Psoas muscle (tissue), 7 donors: ENCODE measurements at regions not wholly inside any gene's neighbourhood (a gene's known extent, or its start where the extent isn't known, plus 50 kb on each side); places are given as distances from the start of the nearest gene placed in this dataset.

Experiments
- ATAC-seq, 4 donors: fragments of 200-7000 bp; cut with Tn5 transposase; one replicate each; pipeline ENCODE4 v1.9.1; 2020; ENCODE audit warnings: moderate library complexity in 3 of 4, mild to moderate bottlenecking in 2 of 4
- DNase-seq, 2 donors: peaks; one replicate each; pipeline ENCODE4 v3.0.0-alpha.2; 2020
- H3K27ac ChIP-seq: fragments of 200-600 bp; one replicate; pipeline ENCODE4 v1.8.0; 2022
- H3K27me3 ChIP-seq, 3 donors: fragments of 200-600 bp in 1 of 3; one replicate each; pipeline versions ENCODE4 v1.6.1 to v1.8.0; 2013 to 2022; ENCODE audit warnings: low read length in 2 of 3, mild to moderate bottlenecking in 2 of 3, moderate library complexity in 1 of 3; ENCODE audit not compliant: insufficient read depth in 3 of 3
- H3K36me3 ChIP-seq, 2 donors: fragments of 200-600 bp in 1 of 2; one replicate each; pipeline versions ENCODE4 v1.6.1 to v1.8.0; 2013 to 2022; ENCODE audit warnings: low read depth in 1 of 2, mild to moderate bottlenecking in 1 of 2, moderate library complexity in 1 of 2; ENCODE audit not compliant: insufficient read depth in 1 of 2
- H3K4me1 ChIP-seq: fragments of 200-600 bp; one replicate; pipeline ENCODE4 v1.8.0; 2022
- H3K4me3 ChIP-seq: fragments of 200-600 bp; one replicate; pipeline ENCODE4 v1.8.0; 2022; ENCODE audit warnings: mild to moderate bottlenecking
- H3K9me3 ChIP-seq: fragments of 200-600 bp; one replicate; pipeline ENCODE4 v1.8.0; 2022
- WGBS, 3 donors: extraction: QIAGEN DNeasy Blood & Tissue Kit; methylation state at CpG; one replicate each; pipeline versions ENCODE4 v1.1.6 to v1.1.7; 2013; 5-methylcytosine and 5-hydroxymethylcytosine counted together
- intact Hi-C, 2 donors: fragments of 100-400 bp; cut with DNase I; formaldehyde crosslinking; loops; one replicate each; pipeline versions ENCODE4 v1.11.0 to v1.14.2; 2022
- TF ChIP-seq, protein P1 (sequence below): fragments of 200-600 bp; IDR thresholded peaks from one replicate; pipeline ENCODE4 v1.8.0; 2022; ENCODE audit warnings: antibody characterized with exemption
- donor health status: healthy with polysubstance abuse.
- donor health status: DM: no; HTN: no; CAD: no; lungs with moderate emphysema.
- donor health status: Bipolar disorder and iron deficiency.
- donor health status: healthy.
- donor health status: DM: yes; HTN: yes; CAD: no.
- donor health status: DM: no; HTN: no; CAD: no.
- donor health status: DM: yes; HTN: yes; CAD: no.

GRCh38 chr12:91974541-91975085, 171.0 kb downstream of the BTG1 start:
- no peaks in the 10 kb centered on the region for H3K36me3 ChIP-seq
- WGBS, 3 donors: 94 to 99% (median 97%) methylated on average over 3 of the region's 3 CpGs
- TF ChIP-seq, protein P1, sequence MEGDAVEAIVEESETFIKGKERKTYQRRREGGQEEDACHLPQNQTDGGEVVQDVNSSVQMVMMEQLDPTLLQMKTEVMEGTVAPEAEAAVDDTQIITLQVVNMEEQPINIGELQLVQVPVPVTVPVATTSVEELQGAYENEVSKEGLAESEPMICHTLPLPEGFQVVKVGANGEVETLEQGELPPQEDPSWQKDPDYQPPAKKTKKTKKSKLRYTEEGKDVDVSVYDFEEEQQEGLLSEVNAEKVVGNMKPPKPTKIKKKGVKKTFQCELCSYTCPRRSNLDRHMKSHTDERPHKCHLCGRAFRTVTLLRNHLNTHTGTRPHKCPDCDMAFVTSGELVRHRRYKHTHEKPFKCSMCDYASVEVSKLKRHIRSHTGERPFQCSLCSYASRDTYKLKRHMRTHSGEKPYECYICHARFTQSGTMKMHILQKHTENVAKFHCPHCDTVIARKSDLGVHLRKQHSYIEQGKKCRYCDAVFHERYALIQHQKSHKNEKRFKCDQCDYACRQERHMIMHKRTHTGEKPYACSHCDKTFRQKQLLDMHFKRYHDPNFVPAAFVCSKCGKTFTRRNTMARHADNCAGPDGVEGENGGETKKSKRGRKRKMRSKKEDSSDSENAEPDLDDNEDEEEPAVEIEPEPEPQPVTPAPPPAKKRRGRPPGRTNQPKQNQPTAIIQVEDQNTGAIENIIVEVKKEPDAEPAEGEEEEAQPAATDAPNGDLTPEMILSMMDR: no peak
- intact Hi-C loops: no loop called here
- no peak for ATAC-seq
- H3K9me3 ChIP-seq: no peaks in the 10 kb centered on the region
- no peaks in the 10 kb centered on the region for H3K4me1 ChIP-seq
- H3K27me3 ChIP-seq: no peaks in the 10 kb centered on the region
- no peak overlapping the region for H3K27ac ChIP-seq
- H3K4me3 ChIP-seq: no peak overlapping the region
- no peak for DNase-seq

DNA sequence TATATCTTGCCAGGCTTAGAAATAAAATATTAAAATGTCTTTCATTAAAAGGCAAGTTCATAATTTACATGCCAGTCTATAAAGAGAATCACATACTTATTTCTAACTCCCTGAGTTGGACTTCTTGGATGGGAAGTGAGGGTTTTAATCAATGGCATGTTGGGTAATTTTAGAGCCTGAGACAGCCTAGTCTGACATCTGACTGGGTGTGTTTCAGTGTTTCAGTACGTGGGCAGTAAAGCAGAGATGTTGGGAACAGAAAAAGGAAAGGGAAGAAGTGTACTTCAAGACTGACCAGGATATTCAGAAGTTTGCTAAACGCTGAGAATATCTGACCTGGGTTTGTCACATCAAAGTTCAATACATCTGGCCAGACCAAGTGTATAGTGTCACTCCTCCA, 171.8 kb downstream of the BTG1 start:
- DNase-seq (no peak), ATAC-seq (no peak)
- H3K4me1 ChIP-seq: no peaks in the 10 kb centered on the region
- 73 to 75% (median 75%) methylated on average over 2 of the region's 2 CpGs for WGBS, 3 donors
- H3K4me3 ChIP-seq: no peak overlapping the region
- H3K36me3 ChIP-seq: no peaks in the 10 kb centered on the region
- intact Hi-C loops: no loop called here
- TF ChIP-seq, protein P1: no peak
- no peaks in the 10 kb centered on the region for H3K27me3 ChIP-seq
- H3K9me3 ChIP-seq: no peaks in the 10 kb centered on the region
- no peak overlapping the region for H3K27ac ChIP-seq

DNA sequence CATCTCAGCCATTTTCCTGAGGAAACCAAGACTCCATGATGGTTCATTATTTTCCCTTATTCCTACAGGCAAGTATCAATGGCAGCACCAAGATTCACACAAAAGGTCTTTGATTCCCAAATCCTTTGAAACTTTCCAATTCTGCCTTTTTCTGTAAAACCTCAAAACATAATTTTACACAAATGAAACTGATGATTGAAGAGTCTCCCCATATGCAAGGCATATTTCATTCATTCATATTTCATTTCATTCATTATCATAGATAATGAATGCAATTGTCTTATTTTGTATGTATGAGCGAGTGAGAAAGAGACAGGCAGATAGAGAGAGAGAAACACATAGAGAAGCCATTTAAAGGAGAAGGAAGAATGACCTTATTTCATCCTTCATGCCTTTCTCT, 172.8 kb downstream of the BTG1 start:
- no peak for DNase-seq
- WGBS, 3 donors: 89 to 100% (median 97%) methylated on average over 1 of the region's 1 CpG
- Histone ChIP-seq H3K4me3 (no peak overlapping the region), H3K4me1 (no peaks in the 10 kb centered on the region), H3K36me3 (no peaks in the 10 kb centered on the region), H3K9me3 (no peaks in the 10 kb centered on the region), H3K27me3 (no peaks in the 10 kb centered on the region), H3K27ac (no peak overlapping the region)
- intact Hi-C loops: no loop called here
- TF ChIP-seq, protein P1: no peak
- no peak for ATAC-seq

- Histone ChIP-seq H3K36me3 (no peaks in the 10 kb centered on the region), H3K4me1 (no peaks in the 10 kb centered on the region), H3K27ac (no peak overlapping the region), H3K4me3 (no peak overlapping the region), H3K27me3 (no peaks in the 10 kb centered on the region), H3K9me3 (no peaks in the 10 kb centered on the region)
- DNase-seq (no peak), ATAC-seq (no peak)
- TF ChIP-seq, protein P1: no peak
- intact Hi-C loops: no loop called here
- 98 to 99% (median 98%) methylated on average over 3 of the region's 3 CpGs for WGBS, 3 donors
Measured at GRCh38 chr12:91968777-91969171, 176.9 kb downstream of the BTG1 start.

DNA sequence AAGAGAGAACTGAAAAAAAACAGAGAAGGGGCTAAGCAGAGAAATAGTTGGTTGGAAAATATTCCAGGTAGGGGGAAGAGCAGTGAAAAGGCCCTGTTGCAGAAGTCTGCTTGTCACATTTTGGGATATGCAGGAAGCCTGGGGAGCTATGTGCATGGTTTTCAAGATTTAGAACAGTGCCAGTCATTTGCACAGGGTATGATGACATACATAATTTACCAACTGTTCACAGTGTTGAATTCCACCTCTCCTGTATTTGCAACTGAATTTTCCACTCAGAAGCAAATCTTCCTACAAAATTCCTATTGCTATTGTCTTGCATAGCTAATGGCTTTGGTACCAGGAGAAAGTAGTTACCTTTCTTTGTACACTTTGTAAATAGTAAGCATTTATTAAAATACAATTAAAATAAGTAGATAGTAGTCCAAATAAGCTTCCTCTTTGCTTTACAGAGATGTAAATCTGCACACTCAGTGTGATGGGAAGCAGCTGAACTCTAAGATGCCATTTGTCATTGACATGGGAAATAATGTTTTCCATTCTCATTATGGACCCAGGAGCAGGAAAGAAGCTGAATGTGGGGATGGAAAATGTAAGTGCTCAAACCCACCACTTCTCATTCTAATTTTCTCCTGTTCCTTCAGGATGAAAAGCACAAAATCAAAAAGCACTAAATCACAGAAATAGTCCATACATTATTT, 177.4 kb downstream of the BTG1 start:
- DNase-seq (no peak), ATAC-seq (no peak)
- Histone ChIP-seq H3K4me3 (no peak overlapping the region), H3K27me3 (no peaks in the 10 kb centered on the region), H3K9me3 (no peaks in the 10 kb centered on the region), H3K36me3 (no peaks in the 10 kb centered on the region), H3K27ac (no peak overlapping the region), H3K4me1 (no peaks in the 10 kb centered on the region)
- intact Hi-C loops: no loop called here
- TF ChIP-seq, protein P1: no peak
